ENCODE measurements at regions not wholly inside any gene's neighbourhood (a gene's known extent, or its start where the extent isn't known, plus 50 kb on each side); places are given as distances from the start of the nearest gene placed in this dataset.
A peak's percentile ranks its signal among the peaks of the same experiment; 100 is the strongest.

DNA sequence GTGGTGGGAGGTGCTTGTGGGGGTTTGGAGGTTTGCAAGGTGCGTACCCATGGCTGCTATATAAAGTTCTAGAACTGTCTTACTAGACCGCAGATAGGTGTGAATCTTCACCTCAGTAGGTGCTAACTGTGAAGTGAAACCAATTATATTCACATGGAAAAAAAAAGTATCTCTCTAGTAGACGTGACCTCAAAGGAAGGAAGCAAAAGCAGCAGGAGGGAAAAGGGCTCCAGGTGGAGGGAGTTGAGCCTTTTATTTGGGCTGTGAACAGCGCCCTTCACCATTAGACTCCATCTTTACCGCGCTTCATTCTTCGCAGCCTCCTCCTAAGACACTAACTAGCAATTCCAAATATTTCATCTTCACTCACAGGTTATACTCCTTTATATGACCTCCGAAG, 129.8 kb downstream of the TBX19 start:
- BruUV-seq (replicated peaks) = no TSS peak
- no peak overlapping the region for H3K27ac Mint-ChIP-seq (ENCODE audit: low read depth, unreplicated experiment)
- H3K36me3 Mint-ChIP-seq (ENCODE audit: insufficient read depth, unreplicated experiment) = no peaks in the 10 kb centered on the region
- POLR2A ChIA-PET = no interaction called here
- no peak for DNase-seq (ENCODE audit: unreplicated experiment)
- H3K4me3 Mint-ChIP-seq (ENCODE audit: unreplicated experiment) = no peak overlapping the region
- peaks cover 22% of the 10 kb centered on the region for H3K4me1 Mint-ChIP-seq (ENCODE audit: insufficient read depth, unreplicated experiment)
- TF ChIP-seq, protein P1, sequence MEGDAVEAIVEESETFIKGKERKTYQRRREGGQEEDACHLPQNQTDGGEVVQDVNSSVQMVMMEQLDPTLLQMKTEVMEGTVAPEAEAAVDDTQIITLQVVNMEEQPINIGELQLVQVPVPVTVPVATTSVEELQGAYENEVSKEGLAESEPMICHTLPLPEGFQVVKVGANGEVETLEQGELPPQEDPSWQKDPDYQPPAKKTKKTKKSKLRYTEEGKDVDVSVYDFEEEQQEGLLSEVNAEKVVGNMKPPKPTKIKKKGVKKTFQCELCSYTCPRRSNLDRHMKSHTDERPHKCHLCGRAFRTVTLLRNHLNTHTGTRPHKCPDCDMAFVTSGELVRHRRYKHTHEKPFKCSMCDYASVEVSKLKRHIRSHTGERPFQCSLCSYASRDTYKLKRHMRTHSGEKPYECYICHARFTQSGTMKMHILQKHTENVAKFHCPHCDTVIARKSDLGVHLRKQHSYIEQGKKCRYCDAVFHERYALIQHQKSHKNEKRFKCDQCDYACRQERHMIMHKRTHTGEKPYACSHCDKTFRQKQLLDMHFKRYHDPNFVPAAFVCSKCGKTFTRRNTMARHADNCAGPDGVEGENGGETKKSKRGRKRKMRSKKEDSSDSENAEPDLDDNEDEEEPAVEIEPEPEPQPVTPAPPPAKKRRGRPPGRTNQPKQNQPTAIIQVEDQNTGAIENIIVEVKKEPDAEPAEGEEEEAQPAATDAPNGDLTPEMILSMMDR (IDR thresholded peaks at IDR 0.05; ENCODE audit: unreplicated experiment) = no peak
- no peaks in the 10 kb centered on the region for H3K27me3 Mint-ChIP-seq (ENCODE audit: insufficient read depth, unreplicated experiment)
- intact Hi-C loops (cut with micrococcal nuclease) = no loop called here
- H3K9me3 Mint-ChIP-seq (ENCODE audit: unreplicated experiment) = no peaks in the 10 kb centered on the region
- CTCF ChIA-PET = interaction anchor here (1.3 to 1.5 kb wide), 3 partner anchors 11 to 28 kb away, joined by 3 read pairs; no protein-coding TSS in a partner anchor

DNA sequence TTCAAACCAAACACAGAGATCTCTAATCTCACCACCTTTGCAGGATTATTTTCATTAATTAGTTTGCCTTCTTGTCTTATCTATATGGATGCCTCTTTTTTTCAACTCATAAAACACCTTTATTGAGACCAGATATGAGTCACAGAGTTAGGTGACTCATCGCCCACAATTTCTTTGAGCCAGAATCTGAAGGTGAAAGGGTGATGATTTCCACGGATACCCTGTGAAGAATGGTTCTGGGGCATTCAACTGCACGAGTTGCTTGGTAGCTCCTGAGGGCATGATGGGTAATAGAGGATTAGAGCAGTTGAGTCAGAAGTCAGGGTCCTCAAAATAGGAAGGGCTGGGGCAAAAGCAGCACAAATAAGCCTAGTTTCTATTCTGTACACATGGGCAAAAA, 128.2 kb downstream of the TBX19 start:
- TF ChIP-seq, protein P1 (IDR thresholded peaks at IDR 0.05; ENCODE audit: unreplicated experiment) = no peak
- POLR2A ChIA-PET = interaction anchor here (0.6 kb wide), 1 partner anchor 37 kb away, joined by 3 read pairs; no protein-coding TSS in a partner anchor
- CTCF ChIA-PET = interaction anchor here (0.5 to 1.6 kb wide), 4 partner anchors 13 to 310 kb away, joined by 3 to 6 read pairs (median 3); no protein-coding TSS in a partner anchor
- no peak overlapping the region for H3K27ac Mint-ChIP-seq (ENCODE audit: low read depth, unreplicated experiment)
- DNase-seq (ENCODE audit: unreplicated experiment) = peak; percentile 90
- peaks cover 22% of the 10 kb centered on the region for H3K4me1 Mint-ChIP-seq (ENCODE audit: insufficient read depth, unreplicated experiment)
- intact Hi-C loops (cut with micrococcal nuclease) = no loop called here
- no TSS peak for BruUV-seq (replicated peaks)
- no peaks in the 10 kb centered on the region for H3K36me3 Mint-ChIP-seq (ENCODE audit: insufficient read depth, unreplicated experiment)
- no peak overlapping the region for H3K4me3 Mint-ChIP-seq (ENCODE audit: unreplicated experiment)
- no peaks in the 10 kb centered on the region for H3K27me3 Mint-ChIP-seq (ENCODE audit: insufficient read depth, unreplicated experiment)
- no peaks in the 10 kb centered on the region for H3K9me3 Mint-ChIP-seq (ENCODE audit: unreplicated experiment)

DNA sequence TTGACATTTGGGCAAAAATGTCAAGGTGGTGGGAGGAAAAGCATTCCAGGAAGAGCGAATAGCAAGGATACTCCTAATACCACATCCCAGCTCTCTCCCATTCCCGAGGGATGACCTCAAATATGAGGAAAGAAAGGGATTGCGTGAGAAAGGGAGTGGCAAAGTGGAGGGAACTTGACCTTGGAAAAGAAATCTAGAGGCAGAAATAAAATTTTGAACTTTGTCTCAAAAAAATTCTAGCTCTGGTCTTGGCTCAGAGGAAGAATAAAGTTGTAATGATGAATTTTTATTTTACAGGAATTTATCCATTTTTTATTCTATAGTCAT, 127.8 kb downstream of the TBX19 start:
- Mint-ChIP-seq H3K4me3 (ENCODE audit: unreplicated experiment) (no peak overlapping the region), H3K27me3 (ENCODE audit: insufficient read depth, unreplicated experiment) (no peaks in the 10 kb centered on the region), H3K36me3 (ENCODE audit: insufficient read depth, unreplicated experiment) (no peaks in the 10 kb centered on the region), H3K27ac (ENCODE audit: low read depth, unreplicated experiment) (no peak overlapping the region), H3K4me1 (ENCODE audit: insufficient read depth, unreplicated experiment) (peaks cover 22% of the 10 kb centered on the region), H3K9me3 (ENCODE audit: unreplicated experiment) (no peaks in the 10 kb centered on the region)
- no TSS peak for BruUV-seq (replicated peaks)
- intact Hi-C loops (cut with micrococcal nuclease) = no loop called here
- peak; percentile 44 for DNase-seq (ENCODE audit: unreplicated experiment)
- ChIA-PET POLR2A (interaction anchor here (0.7 kb wide), 1 partner anchor 948 kb away, joined by 3 read pairs; no protein-coding TSS in a partner anchor), CTCF (interaction anchor here (1.2 to 1.6 kb wide), 2 partner anchors 13 to 65 kb away, joined by 3 to 6 read pairs; no protein-coding TSS in a partner anchor)
- TF ChIP-seq, protein P1 (IDR thresholded peaks at IDR 0.05; ENCODE audit: unreplicated experiment) = no peak

DNA sequence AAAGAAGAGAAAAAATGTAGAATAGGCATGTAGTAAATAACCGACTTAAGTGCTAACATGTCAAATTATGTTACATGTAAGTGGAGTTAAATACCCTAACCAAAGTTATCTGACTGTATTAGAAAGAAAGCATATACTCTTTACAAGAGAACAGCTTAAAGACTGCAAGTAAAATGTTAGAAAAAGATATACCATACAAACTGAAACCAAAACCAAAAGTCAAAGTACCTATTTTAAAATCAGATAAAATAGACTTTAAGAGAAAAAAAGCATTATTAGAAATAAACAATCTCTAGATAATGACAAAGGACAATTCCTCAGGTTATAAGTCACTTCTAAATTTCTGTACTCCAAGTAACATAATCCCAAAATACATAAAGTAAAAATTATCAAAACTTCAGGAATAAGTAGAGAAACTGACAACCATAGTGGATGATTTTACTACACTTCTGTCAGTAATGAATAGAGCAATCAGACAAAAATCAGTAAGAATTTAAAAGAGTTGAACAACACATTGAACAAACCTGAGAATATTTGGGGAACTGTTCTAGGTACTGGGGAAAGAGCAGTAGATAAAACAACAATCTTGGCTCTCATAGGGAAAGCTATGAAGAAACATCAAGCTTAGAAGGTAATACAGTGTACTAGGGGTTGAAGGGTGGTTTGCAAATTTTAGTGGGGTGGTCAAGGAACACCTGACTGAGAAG, 127.3 kb downstream of the TBX19 start:
- ChIA-PET POLR2A (interaction anchor here (0.7 kb wide), 1 partner anchor 948 kb away, joined by 3 read pairs; no protein-coding TSS in a partner anchor), CTCF (interaction anchor here (1.2 kb wide), 2 partner anchors 13 to 65 kb away, joined by 3 to 8 read pairs; no protein-coding TSS in a partner anchor)
- Mint-ChIP-seq H3K36me3 (ENCODE audit: insufficient read depth, unreplicated experiment) (no peaks in the 10 kb centered on the region), H3K9me3 (ENCODE audit: unreplicated experiment) (no peaks in the 10 kb centered on the region), H3K27ac (ENCODE audit: low read depth, unreplicated experiment) (no peak overlapping the region), H3K27me3 (ENCODE audit: insufficient read depth, unreplicated experiment) (no peaks in the 10 kb centered on the region), H3K4me1 (ENCODE audit: insufficient read depth, unreplicated experiment) (peaks cover 22% of the 10 kb centered on the region), H3K4me3 (ENCODE audit: unreplicated experiment) (no peak overlapping the region)
- TF ChIP-seq, protein P1 (IDR thresholded peaks at IDR 0.05; ENCODE audit: unreplicated experiment) = no peak
- DNase-seq (ENCODE audit: unreplicated experiment) = no peak
- intact Hi-C loops (cut with micrococcal nuclease) = no loop called here
- no TSS peak for BruUV-seq (replicated peaks)

Measured in MCF 10A (cell line).